ENCODE measurements at regions not wholly inside any gene's neighbourhood (a gene's known extent, or its start where the extent isn't known, plus 50 kb on each side); places are given as distances from the start of the nearest gene placed in this dataset.

- TF ChIP-seq RAD21 (conservative IDR thresholded peaks at IDR 0.05) = no peak
- no peak for TF ChIP-seq CTCF (IDR thresholded peaks at IDR 0.05; ENCODE audit: poor library complexity, severe bottlenecking)
- TF ChIP-seq EP300 (conservative IDR thresholded peaks at IDR 0.05; ENCODE audit: poor library complexity, severe bottlenecking) = no peak
- no peak for TF ChIP-seq POLR2AphosphoS5 (IDR thresholded peaks at IDR 0.05)
- no peak for TF ChIP-seq SMC3 (conservative IDR thresholded peaks at IDR 0.05; ENCODE audit: poor library complexity)
These were observed 1106.3 kb upstream of the IGFBP7 start for GRCh38 chr4:58216461-58216860.
